Activated naive CD8-positive, alpha-beta T cell treated with anti-CD3 and anti-CD28 coated beads, Interleukin-2, amount 50 U/mL, for 16 hours (primary cell): ENCODE measurements at regions not wholly inside any gene's neighbourhood (a gene's known extent, or its start where the extent isn't known, plus 50 kb on each side); places are given as distances from the start of the nearest gene placed in this dataset.

Experiments used
- DNase-seq: peaks from one replicate; pipeline ENCODE4 v3.0.0-alpha.2; 2020; ENCODE audit warnings: low read depth, low spot score

GRCh38 chr13:85543144-85543543 lies 256.1 kb downstream of the SLITRK6 start:
- no peak for DNase-seq

- no peak for DNase-seq
Observed at GRCh38 chr13:85541476-85541875, 257.7 kb downstream of the SLITRK6 start.

GRCh38 chr13:85538957-85539356 lies 260.3 kb downstream of the SLITRK6 start:
- no peak for DNase-seq

- no peak for DNase-seq
Observed at GRCh38 chr13:85537601-85538000, 261.6 kb downstream of the SLITRK6 start.

DNA sequence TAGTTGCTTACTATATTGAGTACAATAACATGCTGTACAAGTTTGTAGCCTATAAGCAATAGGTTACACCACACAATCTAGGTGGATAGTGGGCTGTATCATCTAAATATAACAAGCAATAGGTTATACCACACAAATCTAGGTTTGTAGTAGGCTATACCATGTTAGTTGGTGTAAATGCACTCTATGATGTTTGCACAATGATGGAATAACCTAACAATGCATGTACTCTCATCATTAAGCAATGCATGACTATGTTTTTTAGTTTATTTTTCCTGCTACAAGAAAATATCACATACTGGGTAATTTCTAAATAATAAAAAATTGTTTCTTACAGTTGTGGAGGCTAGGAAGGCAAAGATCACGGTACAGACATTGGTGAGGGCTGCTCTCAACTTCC lies 262.5 kb downstream of the SLITRK6 start:
- DNase-seq, result no peak

- DNase-seq, result no peak
Observed at GRCh38 chr13:85535316-85536084, 263.7 kb downstream of the SLITRK6 start.

- DNase-seq, result no peak
Observed at GRCh38 chr13:85533911-85534310, 265.3 kb downstream of the SLITRK6 start.

GRCh38 chr13:85529218-85529594 lies 270.0 kb downstream of the SLITRK6 start:
- no peak for DNase-seq

- no peak for DNase-seq
Observed at GRCh38 chr13:85528491-85529217, 270.6 kb downstream of the SLITRK6 start.

DNA sequence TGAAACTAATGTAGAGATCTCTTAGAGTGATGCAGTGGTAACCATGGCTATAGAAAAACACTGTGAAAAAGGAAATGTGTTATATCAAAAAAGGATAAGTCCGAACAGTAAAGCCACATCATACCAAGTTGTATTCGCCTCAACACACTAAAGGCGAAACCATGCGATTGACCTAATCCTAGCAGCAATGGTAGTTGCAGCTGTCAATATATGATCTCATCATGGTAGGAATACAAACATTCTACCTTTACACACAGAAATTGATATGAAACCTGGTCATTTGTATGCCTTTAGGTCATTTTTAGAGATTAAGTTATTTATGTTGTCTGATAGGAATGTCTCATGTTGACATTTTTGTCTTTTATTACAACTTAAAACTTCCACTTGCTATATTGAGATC lies 271.9 kb downstream of the SLITRK6 start:
- no peak for DNase-seq

DNA sequence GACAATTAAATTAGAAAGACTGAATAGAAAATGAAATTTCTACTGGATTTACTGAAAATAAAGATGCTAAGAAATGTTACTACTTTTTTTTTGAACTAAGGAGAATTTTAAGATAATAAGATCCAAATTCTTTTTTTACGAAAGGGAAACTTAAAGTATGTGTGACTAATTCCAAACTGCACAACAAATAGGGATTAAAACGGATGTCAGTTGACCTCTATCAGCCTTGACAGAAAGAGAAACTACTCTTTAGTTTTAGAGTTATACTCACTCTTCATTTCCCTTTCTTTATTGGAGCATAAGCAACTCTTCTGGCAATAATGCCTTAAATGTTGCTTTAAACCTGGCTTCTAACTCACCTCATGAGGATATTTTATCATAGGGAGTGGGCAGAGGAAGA lies 273.8 kb downstream of the SLITRK6 start:
- no peak for DNase-seq

DNA sequence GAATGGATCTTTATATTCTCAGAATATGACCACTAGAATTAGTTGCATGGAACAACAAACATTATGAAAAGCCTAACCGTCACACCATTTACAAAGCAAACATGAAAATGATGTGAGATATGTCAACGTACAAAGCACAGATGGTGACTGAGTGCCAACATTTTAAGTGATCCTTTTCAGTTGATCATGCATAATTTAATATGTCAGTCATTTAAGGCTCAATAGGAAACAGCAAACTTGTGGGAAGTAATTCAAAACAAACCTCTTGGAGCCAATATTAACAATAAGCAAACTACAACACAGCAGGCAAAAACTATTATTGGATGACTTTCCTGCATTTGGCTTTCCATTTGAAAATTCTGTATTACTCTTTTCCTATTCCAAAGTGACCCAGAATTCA lies 277.6 kb downstream of the SLITRK6 start:
- DNase-seq, result no peak

DNA sequence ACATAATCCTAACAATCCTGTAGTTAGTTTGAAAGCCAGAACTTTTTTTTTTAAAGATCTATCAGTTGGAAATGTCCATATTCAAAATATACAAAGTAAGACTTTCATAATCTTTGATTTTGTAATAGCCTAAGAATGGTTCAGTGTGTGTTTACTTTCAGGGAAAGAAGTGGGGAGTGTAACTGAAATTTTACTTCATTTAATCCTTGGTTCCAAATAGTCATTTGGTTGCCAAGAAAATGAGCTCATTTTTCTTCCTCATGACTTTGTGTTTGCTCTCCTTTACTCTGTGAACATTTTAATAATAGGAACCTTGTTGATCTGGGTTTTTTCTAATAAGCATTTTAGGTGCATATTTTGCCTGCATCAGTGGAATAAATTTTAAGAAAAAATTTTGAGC lies 278.8 kb downstream of the SLITRK6 start:
- DNase-seq, result no peak

- DNase-seq, result no peak
Observed at GRCh38 chr13:85519363-85519762, 279.9 kb downstream of the SLITRK6 start.

- no peak for DNase-seq
Observed at GRCh38 chr13:85512421-85512820, 286.8 kb downstream of the SLITRK6 start.

GRCh38 chr13:85509512-85509911 lies 289.7 kb downstream of the SLITRK6 start:
- no peak for DNase-seq

DNA sequence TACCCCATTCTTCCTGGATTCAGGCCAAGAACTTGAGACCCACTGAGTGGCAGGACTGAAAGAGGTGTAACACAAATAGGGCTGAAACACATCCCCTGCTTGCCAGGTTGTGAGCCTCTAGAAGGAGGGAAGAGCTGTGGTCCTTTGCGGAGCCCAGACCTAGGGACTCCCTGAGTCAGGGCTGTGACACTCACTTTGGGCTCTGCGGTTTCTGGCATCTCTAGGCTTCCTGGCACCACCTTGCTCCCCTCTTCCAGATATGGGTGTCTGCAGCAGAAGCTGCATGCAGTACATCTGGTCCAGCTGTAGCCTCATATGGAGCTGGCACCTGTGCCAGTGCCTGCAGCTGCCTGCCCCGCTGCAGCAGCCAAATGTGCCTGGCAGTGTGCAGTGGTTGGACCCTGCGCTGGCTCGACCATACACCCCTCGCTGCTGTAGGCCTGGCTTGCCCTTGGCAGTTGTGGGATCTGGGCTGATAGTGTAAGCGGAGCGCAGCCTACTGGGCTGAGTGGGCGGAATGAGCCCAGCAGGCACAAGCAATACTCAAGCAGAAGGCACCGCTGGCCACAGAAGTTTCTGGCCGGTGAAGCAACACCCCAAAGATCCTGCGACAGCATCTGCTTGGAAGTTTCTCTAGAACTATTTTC lies 290.4 kb downstream of the SLITRK6 start:
- DNase-seq, result no peak

- no peak for DNase-seq
Observed at GRCh38 chr13:85503797-85504196, 295.4 kb downstream of the SLITRK6 start.

DNA sequence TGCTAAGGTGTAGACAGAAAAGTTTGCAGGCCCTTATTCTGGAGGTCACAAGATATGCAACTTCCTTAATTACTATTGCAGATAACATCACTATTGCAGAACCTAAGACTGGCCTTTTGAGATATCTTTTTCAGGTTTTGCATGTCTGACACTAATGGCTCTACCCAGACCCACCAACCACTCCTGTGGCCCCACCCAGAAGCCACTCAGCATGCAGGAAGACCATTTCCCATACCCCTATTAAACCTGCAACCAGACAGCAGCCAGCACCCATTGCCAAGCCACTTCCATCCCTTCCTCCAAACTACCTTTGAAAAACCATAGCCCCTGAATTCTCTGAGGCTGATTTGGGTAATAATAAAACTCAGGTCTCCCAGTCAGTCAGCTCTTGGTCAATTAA lies 297.6 kb downstream of the SLITRK6 start:
- DNase-seq, result no peak

DNA sequence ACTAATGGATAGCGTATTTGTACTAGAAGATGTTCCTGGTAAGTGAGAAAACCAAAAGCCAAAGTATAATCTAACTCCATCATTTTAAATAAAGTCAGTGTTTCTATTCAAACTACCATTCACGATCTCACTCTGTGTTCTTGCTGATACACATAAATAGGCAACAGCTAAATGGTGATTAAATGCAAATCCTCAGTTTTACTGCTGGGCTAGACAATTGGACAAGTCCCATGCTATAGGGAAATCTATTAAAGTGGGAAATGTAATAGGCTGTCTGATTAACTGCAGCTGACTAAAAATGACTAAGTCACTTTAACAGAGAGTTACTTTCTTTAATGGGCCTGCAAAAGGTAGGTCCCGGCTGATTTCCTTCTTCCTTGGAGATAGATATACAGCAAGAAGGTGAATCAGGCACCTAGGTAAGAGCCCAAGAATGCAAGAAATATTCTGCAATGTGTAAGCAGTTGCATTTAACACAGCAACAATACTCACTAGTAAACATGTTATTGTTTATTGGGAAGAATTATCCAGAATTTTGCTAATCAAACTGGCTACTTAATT lies 298.4 kb downstream of the SLITRK6 start:
- DNase-seq, result no peak

DNA sequence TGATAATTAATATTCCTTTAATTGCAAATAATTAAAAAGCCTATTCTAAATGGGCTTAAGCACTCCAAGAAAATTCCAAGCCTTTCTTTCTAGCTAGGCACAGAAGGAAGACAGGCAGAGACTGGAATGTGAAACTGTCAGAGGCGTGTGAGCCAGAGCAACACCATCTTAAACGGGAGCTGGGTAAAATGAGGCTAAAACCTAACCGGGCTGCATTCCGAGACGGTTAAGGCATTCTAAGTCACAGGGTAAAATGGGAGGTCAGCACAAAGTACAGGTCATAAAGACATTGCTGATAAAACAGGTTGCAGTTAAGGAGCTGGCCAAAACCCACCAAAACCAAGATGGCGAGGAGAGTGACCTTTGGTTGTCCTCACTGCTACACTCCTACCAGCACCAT lies 300.4 kb downstream of the SLITRK6 start:
- no peak for DNase-seq

DNA sequence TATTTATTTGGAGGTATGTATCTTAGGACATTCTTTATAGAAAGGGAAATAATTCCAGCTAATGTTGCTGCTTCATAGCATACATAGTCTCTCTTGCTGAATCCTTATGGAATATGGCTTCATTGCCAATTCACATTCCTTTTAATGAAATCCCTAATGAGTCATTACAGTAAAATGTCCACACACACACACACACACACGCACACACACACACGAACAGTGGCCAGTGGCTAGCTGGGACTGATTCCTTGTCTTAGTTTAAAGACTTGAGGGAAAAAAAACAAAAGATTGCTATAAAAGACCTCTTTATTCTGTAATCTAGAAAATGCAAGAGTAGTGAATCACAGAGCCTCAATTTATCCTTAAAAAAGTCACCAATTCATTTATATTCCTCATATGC lies 301.6 kb downstream of the SLITRK6 start:
- no peak for DNase-seq

DNA sequence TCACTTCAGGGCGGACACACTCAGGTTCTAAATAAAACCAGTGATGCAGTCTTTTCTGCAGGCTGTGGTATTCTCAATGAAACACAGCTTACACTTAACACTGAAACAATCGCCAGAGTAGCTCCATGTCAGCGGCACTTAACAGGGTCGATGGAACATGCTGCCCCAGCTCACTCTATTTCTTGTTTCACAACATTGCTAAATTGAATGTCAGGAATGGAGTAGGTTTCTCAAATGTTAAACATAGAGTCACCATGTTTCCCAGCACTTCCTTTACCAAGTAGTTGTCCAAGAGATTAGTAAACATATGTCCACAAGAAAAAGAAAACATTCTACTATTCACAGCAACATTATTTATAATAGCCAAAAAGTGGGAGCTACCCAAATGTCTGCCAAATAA lies 306.9 kb downstream of the SLITRK6 start:
- DNase-seq, result no peak
